ENCODE measurements at regions not wholly inside any gene's neighbourhood (a gene's known extent, or its start where the extent isn't known, plus 50 kb on each side); places are given as distances from the start of the nearest gene placed in this dataset.

DNA sequence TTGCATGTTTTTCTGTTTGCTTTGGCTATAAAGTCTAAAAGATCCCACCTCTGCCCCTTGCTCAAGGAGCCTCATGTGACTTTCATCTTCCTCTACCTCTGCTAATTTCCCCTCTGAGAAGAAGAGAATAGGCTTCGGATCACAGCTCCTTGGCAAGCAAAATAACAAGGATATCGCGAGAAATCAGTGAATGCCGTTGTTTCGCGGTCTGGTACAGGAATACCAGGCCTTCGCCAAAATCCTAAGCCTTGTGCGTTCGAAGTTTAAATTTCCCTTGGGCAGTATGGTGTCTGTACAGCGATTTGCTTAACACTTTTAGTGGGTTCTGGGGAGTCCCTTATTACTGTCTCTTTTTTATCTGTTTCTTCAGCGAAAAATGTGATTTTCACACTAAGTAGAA, 142.3 kb downstream of the IRF8 start:
- DNase-seq, result no peak

- no peak for DNase-seq
Measured at GRCh38 chr16:86041807-86042206, 142.8 kb downstream of the IRF8 start.

- no peak for DNase-seq
Measured at GRCh38 chr16:86042393-86042792, 143.4 kb downstream of the IRF8 start.

DNA sequence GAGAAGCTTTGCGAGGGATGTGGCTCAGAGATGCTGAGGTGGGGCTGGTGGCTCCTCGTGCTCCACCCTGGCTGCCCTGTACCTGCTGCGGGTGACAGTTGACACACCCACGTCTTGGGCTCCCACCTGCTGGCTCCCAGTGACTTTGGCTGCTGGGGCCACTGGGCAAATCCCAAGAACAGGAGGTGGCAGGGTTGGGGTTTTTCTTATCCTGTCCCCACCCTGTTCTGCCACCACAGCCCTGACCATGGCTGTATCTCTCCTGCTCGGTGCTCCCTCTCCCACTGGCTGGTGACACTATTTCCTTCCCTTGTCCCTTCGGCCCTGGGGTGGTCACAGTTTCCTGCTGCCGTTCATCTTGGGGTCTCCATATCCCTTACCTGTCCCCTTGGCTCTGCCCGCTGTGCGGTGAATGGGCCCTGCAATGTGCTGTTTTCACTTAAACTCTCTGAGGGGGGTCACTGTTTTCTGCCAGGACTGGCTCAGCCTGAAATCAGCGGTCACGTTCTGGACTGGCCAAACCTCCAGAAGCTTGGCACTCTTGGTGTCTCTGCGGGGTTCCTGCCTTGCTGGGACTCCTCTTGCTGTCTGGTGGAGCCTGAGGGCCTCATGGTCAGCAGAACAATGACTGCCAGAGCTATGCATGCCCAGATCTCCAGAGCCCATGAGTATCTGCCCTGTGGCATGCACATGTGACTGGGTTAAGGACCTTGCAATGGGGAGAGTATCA, 144.2 kb downstream of the IRF8 start:
- DNase-seq, result no peak

DNA sequence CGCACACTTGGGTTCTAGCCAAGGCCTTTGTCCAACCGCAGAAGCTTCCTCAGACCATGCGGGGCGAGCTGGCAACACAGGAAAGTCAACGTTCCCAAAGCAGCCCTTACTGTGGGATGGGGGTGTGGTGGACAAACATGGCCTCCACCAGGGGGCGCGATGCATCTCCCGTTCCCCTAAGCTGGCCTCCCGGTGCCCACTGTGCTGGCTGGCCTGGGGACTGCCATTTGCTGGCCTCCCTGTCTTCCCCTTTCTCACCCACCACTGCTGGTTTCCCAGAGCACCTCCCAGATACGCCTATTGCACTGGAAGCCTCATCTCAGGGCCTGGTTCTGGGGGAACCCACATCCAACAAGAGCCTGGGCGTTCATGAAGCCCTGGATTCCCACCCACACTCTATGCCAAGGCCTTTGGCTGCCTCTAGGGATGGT, 145.3 kb downstream of the IRF8 start:
- DNase-seq, result peak; percentile 26

GRCh38 chr16:86044881-86045590, 146.1 kb downstream of the IRF8 start:
- DNase-seq, result no peak

- no peak for DNase-seq
Measured at GRCh38 chr16:86045591-86045971, 146.6 kb downstream of the IRF8 start.

DNA sequence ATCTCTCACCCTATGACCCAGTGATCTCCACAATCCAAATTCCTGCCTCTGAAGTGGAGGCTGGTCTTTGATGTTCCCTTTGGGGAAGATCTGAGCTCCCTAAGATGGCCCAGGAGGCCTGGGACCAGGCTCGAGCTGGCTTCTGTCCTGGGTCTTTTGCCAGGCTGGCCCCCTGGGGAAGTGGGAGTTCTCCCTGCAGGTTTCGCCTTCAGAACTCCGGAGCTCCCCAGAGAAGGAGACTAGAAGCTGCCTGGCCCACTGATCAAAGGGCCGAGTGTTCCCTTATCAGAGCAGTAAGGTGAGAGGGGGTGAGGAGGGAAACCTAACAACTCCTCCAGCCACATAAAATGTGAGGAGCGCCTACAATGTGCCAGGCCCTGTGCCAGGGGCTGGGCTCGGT, 147.1 kb downstream of the IRF8 start:
- no peak for DNase-seq

DNA sequence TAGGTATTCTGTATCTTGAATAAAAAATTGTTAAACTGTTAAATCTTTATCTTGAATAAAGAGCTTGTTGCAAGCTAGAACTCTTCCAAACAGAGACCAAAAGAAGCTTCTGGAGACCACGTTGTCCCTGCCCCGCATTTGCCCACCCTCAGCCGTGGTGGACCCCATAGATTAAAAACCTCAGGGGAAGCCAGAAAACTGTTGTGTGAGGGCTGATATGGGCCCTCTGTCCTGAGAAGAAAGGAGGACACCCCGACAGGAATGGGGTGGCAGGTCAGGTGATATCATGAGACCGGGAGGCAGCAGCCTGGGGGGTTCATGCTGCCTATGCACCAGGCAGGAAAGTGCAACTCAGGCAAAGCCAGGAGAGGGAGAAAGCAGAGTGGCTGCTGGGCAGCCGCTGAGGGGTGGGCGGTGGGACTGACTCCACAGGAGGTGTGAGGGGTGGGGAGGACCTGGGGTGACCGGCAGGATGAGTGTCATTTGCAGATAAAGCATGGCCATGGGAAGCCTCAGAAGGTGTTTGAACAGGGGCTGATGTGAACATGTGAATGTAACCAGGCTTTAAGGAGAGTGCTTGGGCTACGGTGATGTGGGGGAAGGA, 147.8 kb downstream of the IRF8 start:
- DNase-seq, result no peak

DNA sequence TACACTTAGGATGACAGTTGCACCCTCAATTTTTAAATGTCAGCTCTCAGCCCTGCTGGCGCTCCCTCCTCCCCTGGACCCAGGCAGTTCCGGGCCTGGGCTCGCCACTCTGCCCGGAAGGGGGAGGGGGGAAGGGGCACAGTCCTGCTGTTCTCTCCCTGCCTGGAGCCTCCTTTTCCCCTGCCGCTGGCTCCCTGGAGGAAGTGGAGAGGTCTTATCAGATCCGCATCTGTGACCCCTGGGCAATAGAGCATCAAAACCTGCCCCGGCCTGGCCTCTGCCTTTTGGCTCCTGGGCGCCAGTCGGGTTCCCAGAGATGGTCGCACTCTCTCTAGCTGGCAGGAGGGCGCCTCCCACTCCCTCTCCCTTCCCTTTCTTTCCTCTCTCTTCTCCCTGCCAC, 149.3 kb downstream of the IRF8 start:
- DNase-seq, result no peak

DNA sequence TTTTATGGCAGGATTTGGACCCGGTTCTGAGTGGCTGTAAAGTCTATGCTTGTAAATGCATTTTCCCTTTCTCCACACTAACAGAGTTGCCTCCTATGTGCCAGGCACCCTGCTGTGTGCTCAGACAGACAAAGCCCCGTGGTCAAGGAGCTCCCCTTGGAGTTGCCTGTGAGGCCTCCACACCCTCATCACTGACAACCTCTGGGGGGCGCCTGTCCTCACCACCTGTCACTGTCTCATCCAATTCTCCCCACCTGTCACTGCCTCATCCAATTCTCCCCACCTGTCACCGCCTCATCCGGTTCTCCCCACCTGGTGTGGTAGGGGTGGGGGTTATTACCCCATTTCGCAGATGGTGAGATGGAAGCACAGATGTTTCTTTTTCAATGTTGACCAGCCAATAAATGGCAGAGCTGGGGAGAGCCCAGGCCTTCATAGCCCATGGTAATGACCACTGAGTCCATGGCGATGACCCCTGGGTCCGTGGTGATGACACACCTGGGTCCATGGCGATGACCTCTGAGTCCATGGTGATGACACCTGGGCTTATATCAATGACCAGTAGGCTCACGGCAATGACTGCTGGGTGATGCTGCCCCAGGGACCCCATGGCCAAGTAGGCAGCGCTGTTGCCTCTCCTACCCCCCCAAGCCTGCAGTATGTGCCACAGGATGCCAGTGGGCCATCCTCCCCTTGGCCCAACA, 150.1 kb downstream of the IRF8 start:
- DNase-seq, result no peak

DNA sequence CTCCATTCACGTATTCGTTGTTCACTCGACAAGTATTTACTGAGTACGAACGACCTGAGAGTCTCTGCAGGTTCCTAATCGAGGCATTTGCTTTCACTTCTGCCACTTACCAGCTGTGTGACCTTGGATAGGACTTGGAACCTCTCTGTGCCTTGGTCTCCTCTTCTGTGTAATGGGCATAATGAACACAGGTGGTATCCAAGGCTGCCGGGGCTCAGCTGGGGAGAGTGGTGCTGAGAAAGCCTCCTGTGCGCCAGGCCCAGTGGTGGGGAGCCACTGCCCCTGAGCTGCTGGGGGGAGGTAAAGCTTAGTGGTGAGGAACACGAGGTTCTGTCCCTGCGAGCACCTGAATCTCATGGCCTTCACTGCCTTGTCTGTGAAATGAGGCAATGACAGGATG, 150.7 kb downstream of the IRF8 start:
- no peak for DNase-seq

GRCh38 chr16:86050111-86050510, 151.1 kb downstream of the IRF8 start:
- no peak for DNase-seq

DNA sequence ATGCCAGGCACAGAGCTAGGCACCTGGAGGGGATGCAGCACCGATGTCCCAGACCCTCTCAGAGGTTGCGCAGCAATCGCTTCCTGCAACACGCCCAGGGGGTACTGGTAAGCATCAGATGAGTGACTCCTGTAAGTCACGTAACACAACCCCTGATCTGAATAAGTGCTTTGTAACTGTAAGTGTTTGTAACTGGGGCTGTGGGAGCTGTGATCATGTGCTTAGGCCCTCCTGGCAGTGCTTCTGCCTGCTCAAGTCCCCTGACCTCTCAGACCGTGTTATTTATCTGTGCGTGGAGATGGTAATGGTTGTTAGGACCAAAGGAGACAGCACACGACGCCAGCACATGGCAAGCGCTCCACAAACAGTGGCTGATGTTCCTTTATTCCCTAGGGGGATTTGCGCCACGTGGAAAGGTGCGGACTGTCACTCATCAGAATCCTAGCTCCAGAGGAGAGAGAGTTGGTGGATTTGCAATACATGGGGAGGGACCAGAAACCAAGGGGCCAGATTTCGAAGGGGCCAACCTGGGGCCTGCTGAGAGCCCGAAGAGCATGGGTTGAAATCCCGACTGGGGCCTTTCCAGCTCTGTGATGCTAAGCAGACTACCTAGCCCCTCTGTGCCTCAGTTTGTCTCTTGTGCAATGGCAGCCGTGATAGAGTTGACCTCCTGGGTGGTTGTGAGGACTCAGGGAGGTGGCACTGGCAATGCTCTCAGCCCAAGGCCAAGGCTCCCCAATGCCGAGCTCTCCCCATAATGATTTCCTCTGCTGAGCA, 151.8 kb downstream of the IRF8 start:
- DNase-seq, result no peak

GRCh38 chr16:86051368-86052114, 152.6 kb downstream of the IRF8 start:
- DNase-seq, result peak; percentile 4

- no peak for DNase-seq
Measured at GRCh38 chr16:86052115-86052670, 153.2 kb downstream of the IRF8 start.

GRCh38 chr16:86052926-86053325, 154.0 kb downstream of the IRF8 start:
- DNase-seq, result no peak

DNA sequence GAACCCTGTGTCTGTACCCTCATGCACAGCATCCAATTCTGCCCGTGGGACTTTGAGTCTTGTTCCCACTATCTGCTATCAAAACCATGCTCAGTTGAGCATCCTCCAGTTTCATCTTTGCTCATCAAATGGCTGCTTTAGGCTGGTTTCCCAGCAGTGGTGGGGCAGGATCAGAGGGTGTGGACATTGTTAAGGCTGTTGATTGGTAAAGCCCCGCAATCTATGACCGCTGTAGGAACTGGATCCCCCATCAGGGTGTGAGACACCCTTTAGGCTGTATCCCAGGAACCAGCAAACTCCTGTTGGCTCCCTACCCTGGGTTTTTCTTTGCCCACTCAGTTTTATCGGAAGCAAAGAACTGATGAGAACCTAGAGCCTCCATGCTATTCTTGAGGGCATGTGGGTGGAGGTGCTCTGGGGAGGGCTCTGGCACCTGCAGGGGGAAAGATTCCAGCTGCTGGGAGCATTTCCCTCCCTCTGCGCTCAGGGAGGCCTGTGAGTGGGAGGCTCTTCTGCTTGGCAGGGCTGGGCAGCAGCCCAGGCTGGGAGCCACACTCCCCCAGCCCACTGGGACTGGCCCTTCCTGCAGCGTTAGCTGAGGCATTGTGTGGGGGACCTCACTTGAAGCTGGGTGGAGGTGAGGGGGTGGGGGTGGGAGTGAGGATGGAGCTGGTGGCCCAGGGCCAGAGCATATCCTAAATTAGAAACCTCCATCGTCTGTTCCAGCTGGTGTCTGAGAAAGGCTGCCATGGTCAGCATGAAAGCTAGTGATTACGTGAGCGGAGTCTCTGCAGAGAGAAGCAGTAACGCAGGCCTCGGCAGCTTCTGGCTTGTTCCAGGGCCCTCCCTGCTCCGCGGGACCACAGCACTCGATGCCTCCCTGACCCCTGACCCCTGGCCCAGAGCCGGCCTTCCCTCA, 160.6 kb downstream of the IRF8 start:
- DNase-seq, result no peak

DNA sequence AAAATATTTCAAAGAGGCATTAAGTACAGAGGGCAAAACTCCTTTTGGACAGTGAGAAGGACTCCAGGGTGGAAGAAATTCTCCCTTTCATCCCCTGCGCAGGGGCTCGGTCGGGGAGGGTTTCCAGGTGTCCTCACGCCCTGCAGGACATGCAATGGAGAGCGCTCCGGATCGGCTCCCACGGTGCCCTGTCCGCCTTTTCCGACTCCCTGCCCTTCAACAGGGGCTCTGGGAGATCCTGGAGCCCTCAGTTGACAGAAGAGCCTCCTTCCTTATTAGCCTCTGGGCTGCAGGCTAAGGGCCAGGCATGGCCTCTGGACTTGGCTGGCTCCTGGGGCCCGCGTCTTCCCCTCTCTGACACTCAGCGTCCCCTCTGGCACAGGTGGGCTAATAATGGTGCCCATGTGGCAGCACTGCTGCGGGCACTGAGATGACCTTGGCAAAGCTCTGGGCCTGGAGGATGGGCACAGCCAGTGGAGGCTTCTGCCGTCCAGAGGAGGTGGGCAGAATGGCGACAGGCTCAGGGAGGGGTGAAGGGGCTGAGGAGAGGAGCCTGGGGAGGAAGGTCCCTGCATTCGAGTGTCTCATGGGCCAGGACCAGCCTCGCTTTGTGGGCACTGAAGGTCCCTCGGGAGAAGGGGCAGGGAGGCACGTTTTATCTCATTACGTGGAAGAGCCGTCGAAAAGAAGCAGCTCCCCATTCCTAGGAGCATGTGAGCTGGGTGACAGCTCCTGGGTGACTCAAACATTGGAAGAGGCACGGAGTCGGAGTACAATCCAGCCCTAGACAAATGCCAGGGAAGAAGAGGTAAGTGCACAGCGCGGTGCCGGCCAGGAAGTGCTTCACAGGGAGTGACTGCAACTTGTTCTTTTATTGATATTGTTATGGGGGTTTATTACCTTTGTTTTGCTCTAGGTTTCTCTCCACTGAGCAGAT, 161.7 kb downstream of the IRF8 start:
- DNase-seq, result no peak

All from fibroblast of skin of abdomen (primary cell).